Activated naive CD4-positive, alpha-beta T cell (primary cell): ENCODE measurements at regions not wholly inside any gene's neighbourhood (a gene's known extent, or its start where the extent isn't known, plus 50 kb on each side); places are given as distances from the start of the nearest gene placed in this dataset.

Source experiments
- DNase-seq, 4 experiments: peaks; one replicate each; lab custom pipeline; 2025; lab: John Stamatoyannopoulos, UW

DNA sequence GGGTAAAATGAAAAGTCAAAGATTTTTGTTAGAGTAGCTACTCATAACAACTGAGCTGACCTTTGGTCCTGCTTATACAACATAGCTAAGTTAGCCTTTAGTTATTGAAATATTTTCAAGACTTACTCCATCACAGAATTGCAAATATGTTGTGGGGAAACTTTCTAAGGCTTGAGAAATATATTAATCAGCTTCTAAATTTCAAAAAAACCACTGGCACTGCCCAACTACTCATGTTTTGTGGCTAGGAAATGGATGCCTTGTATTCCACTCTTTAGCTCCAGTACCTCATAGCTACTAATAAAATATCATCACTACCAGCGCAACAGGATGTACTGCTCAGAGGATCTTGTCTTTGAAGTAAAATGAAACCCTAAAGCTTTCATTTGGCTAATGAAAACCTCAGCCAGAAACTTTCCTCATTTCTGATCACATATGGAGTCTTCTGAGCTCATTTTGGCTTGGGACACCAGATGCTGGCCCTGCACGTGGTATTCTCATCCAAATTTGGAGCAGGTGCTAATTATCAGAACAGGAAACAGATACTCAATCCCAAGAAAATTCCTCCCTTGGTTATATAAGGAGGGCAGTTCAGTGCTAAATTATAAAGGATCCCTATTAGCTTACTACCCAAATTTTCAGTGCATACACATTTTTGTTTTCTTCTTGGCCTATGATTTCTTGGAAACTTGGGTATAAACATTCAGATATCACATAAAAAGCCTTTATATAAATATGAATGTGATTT is 690.7 kb downstream of the ADGRL2 start:
- no peak for DNase-seq

- no peak for DNase-seq
Observed at GRCh38 chr1:82487778-82488177, 687.0 kb downstream of the ADGRL2 start.

GRCh38 chr1:82486969-82487368 is 686.2 kb downstream of the ADGRL2 start:
- no peak for DNase-seq

GRCh38 chr1:82486468-82486867 is 685.7 kb downstream of the ADGRL2 start:
- no peak for DNase-seq

DNA sequence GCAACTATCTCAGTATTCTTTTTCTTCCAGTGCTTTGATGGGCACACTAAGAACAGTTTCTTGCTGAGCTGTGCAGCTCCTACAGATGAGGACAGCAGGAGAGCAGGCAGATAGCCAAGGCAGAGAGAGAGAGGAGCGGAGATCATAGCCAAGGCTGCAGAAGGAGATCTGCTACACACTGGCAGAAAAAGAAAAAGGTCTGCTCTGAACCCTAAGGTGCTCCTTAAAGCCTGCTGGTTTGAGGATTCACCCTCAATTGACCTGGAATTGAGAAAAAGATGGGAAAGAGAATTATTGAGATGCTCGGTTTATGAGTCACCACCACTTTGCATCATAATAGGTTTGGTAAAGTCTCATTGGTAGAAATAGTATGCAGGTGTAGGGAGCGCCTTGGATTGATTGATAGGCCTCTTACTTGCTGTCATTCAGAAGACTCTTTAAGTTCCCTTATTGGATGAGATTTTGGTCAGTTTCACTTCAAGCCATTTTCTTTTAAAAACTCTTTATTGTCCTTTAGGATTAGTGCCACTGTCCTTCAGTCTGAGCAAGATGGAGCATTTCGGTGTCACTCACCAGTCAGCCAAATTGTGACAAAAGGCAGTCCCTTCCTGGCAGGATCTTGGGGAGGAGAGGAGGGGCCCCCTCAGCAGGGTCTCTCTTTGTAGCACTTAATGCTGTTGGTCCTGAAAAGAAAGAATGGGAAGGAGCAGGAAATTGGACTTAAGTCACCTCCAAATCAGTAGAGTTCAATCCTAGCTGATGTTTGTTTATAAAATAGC is 685.0 kb downstream of the ADGRL2 start:
- DNase-seq = no peak

DNA sequence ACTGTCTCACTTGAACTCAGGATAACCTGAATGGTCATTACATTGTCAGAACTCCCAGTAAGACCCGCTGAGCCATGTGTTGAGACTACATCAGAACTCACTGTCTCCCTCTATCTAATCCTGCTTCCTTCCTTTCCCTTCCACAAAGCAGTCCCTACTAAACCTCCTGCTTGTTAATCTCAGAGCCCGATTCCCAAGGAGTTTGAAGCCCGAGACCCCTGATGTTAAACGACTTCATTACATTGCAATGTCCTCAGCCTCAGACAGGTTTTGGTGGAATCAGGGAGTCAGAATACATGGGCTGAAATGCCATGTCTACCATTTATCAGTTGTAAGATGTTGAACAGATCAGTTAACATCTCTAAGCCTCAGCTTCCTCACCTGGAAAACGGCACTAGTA is 682.4 kb downstream of the ADGRL2 start:
- DNase-seq = no peak

DNA sequence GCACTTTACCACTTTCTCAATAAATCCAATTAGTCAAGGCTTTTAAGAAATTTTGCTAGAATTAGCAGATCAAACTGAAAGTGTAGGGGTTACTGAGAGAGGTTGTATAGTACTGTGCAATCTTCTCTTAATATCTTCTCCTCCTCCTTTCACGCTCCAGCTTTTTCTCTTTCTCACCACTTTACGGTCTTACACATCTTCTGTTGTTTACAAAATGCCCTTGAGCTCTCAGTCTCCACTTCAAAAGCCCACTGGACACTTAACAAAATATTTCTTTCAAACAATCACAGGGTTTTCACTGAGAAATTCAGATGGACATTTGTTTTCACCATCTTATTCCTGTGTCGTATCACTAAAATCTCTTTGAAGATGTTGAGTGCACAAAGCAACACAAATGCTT is 678.2 kb downstream of the ADGRL2 start:
- no peak for DNase-seq

- no peak for DNase-seq
Observed at GRCh38 chr1:82472489-82473131, 671.9 kb downstream of the ADGRL2 start.

GRCh38 chr1:82466891-82467290 is 666.2 kb downstream of the ADGRL2 start:
- no peak for DNase-seq

GRCh38 chr1:82466416-82466815 is 665.7 kb downstream of the ADGRL2 start:
- DNase-seq = no peak

DNA sequence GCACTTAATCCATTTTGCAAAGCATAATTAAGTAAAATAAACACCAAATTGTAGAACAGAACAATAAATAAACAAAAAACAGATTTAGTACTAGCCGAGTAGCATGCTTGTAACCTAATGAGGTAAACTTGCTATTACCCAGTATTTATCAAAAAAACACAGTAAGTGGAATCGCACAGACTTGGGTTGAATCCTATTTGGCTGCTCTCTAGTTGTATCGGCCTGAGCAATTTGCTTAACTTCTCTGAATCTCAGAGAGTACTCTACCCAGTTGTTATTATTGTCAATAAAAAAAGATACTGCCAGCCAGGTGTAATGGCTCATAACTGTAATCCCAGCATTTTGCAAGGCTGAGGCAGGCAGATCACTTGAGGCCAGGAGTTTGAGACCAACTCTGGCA is 664.3 kb downstream of the ADGRL2 start:
- DNase-seq = no peak

GRCh38 chr1:82464362-82465001 is 663.7 kb downstream of the ADGRL2 start:
- DNase-seq = no peak

- no peak for DNase-seq
Observed at GRCh38 chr1:82463951-82464350, 663.2 kb downstream of the ADGRL2 start.

GRCh38 chr1:82462366-82462765 is 661.6 kb downstream of the ADGRL2 start:
- no peak for DNase-seq

GRCh38 chr1:82455342-82455741 is 654.6 kb downstream of the ADGRL2 start:
- no peak for DNase-seq

- DNase-seq = no peak
Observed at GRCh38 chr1:82454431-82454830, 653.7 kb downstream of the ADGRL2 start.

- no peak for DNase-seq
Observed at GRCh38 chr1:82453511-82454185, 652.9 kb downstream of the ADGRL2 start.

DNA sequence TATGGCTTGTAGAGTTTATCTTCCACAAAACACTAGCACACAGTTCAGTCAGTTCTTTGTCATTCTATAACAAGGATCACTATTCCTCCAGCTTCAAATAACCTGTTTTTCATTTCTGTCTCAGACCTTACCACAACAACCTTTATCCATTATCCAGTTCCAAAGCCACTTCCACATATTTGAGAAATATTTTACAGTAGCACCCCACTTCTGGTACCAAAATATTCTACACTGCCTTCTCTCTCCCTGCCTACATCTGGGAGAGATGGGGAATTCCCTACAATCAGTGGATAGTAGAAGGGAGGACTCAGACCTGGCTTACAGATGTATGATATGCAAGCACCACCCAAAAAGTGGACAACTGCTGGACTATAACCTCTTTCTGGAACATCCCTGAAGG is 651.4 kb downstream of the ADGRL2 start:
- no peak for DNase-seq

DNA sequence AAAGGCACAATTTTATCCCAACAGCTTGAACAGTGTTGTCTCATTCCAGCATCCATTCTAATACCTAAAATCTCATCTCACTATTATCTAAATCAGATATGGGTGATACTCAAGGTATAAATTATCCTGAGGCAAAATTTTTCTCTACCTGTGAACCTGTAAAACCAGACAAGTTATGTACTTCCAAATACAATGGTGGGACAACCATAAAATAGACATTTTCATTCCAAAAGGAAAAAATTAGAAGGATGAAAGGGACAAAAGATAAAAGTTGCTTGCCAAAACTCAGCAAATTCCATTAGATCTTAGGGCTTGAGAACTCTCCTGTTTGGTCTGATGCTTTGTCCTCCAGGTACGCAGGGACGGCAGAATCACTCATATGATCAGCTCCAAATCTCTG is 650.5 kb downstream of the ADGRL2 start:
- DNase-seq = no peak

GRCh38 chr1:82449506-82450057 is 648.8 kb downstream of the ADGRL2 start:
- no peak for DNase-seq

DNA sequence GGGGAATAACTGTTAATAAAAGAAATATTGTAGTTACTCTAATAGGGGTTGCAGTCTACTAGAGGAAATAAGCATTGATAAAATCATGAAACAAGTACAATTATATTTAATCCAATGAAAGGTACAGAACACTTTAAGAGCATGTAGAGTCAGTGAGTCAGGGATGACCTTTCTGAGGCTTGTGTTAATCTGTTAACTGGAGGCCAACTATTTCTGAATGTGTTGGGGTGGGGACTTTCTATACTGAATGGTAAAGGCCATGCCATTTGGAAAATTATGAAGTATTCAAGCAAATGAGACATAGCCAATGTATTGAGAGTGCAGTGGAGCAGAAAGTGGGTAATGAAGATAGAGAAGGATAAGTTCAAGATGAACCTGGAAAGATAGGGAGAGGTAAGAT is 646.2 kb downstream of the ADGRL2 start:
- no peak for DNase-seq

GRCh38 chr1:82446236-82446635 is 645.5 kb downstream of the ADGRL2 start:
- DNase-seq = no peak
